K562 (cell line): ENCODE measurements at regions not wholly inside any gene's neighbourhood (a gene's known extent, or its start where the extent isn't known, plus 50 kb on each side); places are given as distances from the start of the nearest gene placed in this dataset.
A peak's percentile ranks its signal among the peaks of the same experiment; 100 is the strongest.

Source experiments
- ATAC-seq: fragments of 200-7000 bp; cut with Tn5 transposase; 3 replicates; pipeline ENCODE4 v1.9.1; 2020; ENCODE audit warnings: moderate library complexity
- BruUV-seq: library from RNA; stranded (reverse); fragments of 400-500 nt; replicated peaks from 2 replicates; lab custom pipeline; 2021; lab: Mats Ljungman, UMichigan
- CTCF ChIA-PET: fragments of 300-600 bp; formaldehyde crosslinking; extraction: SDS; loops from one replicate; lab custom pipeline; 2021; ENCODE audit warnings: low intra/inter-chr PET ratio; lab: Yijun Ruan, JAX
- POLR2A ChIA-PET: fragments of 300-600, 350-650 bp; sonication (Branson Sonifier 250); formaldehyde crosslinking; extraction: SDS; loops from one replicate; lab custom pipeline; 2021; ENCODE audit warnings: antibody characterized with exemption, inconsistent platforms; lab: Yijun Ruan, JAX
- DNase-seq, 4 experiments: peaks; one replicate each; pipeline versions ENCODE4 v3.0.0 to v3.0.0-alpha.2; 2011 to 2018; ENCODE audit warnings: low spot score in 3 of 4, mixed read lengths in 3 of 4; ENCODE audit errors: extremely low read depth in 1 of 4
- FAIRE-seq: peaks from 2 replicates; lab custom pipeline; 2011; peaks lifted over from hg19 to GRCh38; lab: Jason Lieb, UNC
- H2AFZ ChIP-seq: 2 replicates; pipeline ENCODE4 v1.6.0; 2011; ENCODE audit warnings: low read depth, low read length, control low read depth, inconsistent platforms
- H3K27ac ChIP-seq: fragments of 200-600 bp; 3 replicates; pipeline ENCODE4 v1.8.0; 2011; ENCODE audit warnings: low read depth, mild to moderate bottlenecking, control low read depth, inconsistent platforms, low read length, moderate library complexity, mixed read lengths; ENCODE audit errors: extremely low read depth
- H3K27me3 ChIP-seq, 2 experiments: fragments of 300-600 bp in 1 of 2; 2 replicates in 1 of 2; 3 replicates in 1 of 2; pipeline versions ENCODE4 v1.6.0 to v1.8.0; 2011; ENCODE audit warnings: inconsistent platforms in 2 of 2, low read length in 2 of 2, mild to moderate bottlenecking in 1 of 2, mixed read lengths in 1 of 2, moderate library complexity in 1 of 2; ENCODE audit not compliant: control insufficient read depth in 2 of 2, insufficient read depth in 2 of 2
- H3K36me3 ChIP-seq: fragments of 300-600 bp; 3 replicates; pipeline ENCODE4 v1.8.0; 2011; ENCODE audit warnings: mild to moderate bottlenecking, low read length, inconsistent platforms; ENCODE audit not compliant: control insufficient read depth, insufficient read depth
- H3K4me1 ChIP-seq, 2 experiments: fragments of 200-600 bp in 1 of 2; replicated peaks in 1 of 2; 2 replicates in 1 of 2; 3 replicates in 1 of 2; pipeline versions ENCODE4 v1.5.1 to v1.8.0; 2011; ENCODE audit warnings: inconsistent platforms in 2 of 2, low read length in 2 of 2, mild to moderate bottlenecking in 1 of 2, mixed read lengths in 1 of 2, moderate library complexity in 1 of 2; ENCODE audit not compliant: control insufficient read depth in 2 of 2, insufficient read depth in 2 of 2
- H3K4me2 ChIP-seq: 2 replicates; pipeline ENCODE4 v1.6.1; 2011; ENCODE audit warnings: low read length, control low read depth, inconsistent platforms, mixed read lengths; ENCODE audit not compliant: insufficient read depth
- H3K4me3 ChIP-seq: fragments of 200-600 bp; sonication (generic), shearing (Covaris generic); 2 replicates; pipeline ENCODE4 v1.5.1; 2016; ENCODE audit warnings: control low read depth, inconsistent platforms
- H3K79me2 ChIP-seq: fragments of 200-600 bp; 3 replicates; pipeline ENCODE4 v1.8.0; 2011; ENCODE audit warnings: low read length, inconsistent platforms; ENCODE audit not compliant: control insufficient read depth, insufficient read depth
- H3K9ac ChIP-seq, 2 experiments: 2 replicates each; pipeline versions ENCODE4 v1.6.0 to v1.6.1; 2011; ENCODE audit warnings: low read depth in 2 of 2, low read length in 2 of 2, control low read depth in 1 of 2, inconsistent platforms in 1 of 2, mild to moderate bottlenecking in 1 of 2, mixed read lengths in 1 of 2; ENCODE audit not compliant: insufficient read depth in 1 of 2
- H3K9me1 ChIP-seq: one replicate; pipeline ENCODE4 v1.6.0; 2011; ENCODE audit warnings: inconsistent platforms, mild to moderate bottlenecking, low read length, moderate library complexity; ENCODE audit not compliant: control insufficient read depth, insufficient read depth
- H3K9me3 ChIP-seq: replicated peaks from 2 replicates; pipeline ENCODE4 v1.5.1; 2011; ENCODE audit warnings: low read depth, low read length, inconsistent platforms; ENCODE audit not compliant: control insufficient read depth, insufficient read depth
- H4K20me1 ChIP-seq: replicated peaks from 2 replicates; pipeline ENCODE4 v1.6.1; 2011; ENCODE audit warnings: low read length, inconsistent platforms, mixed read lengths; ENCODE audit not compliant: control insufficient read depth, insufficient read depth
- CREM ChIP-seq: IDR thresholded peaks from 2 replicates; pipeline ENCODE4 v1.6.1; 2014; ENCODE audit warnings: antibody characterized with exemption, low read depth
- CSDE1 ChIP-seq, 2 experiments: fragments of 450-650 bp; IDR thresholded peaks; 2 replicates each; pipeline ENCODE4 v1.6.1; 2016; ENCODE audit warnings: mild to moderate bottlenecking in 1 of 2
- CXXC5 ChIP-seq: fragments of 250-450 bp; sonication (Bioruptor Pico); IDR thresholded peaks from 2 replicates; pipeline ENCODE4 v1.8.0; 2022; ENCODE audit warnings: inconsistent platforms, mild to moderate bottlenecking, moderate library complexity
- IRF2 ChIP-seq: sonication (generic); formaldehyde crosslinking; IDR thresholded peaks from 2 replicates; pipeline ENCODE4 v1.8.1; 2022; ENCODE audit warnings: mild to moderate bottlenecking, missing genetic modification reagents
- JUN ChIP-seq, 2 experiments: sonication (generic) in 1 of 2; formaldehyde crosslinking in 1 of 2; IDR thresholded peaks; 2 replicates each; pipeline versions ENCODE4 v1.6.1 to v1.8.0; 2012 to 2022; ENCODE audit warnings: borderline replicate concordance in 2 of 2, mild to moderate bottlenecking in 2 of 2, improper control_type of control experiment in 1 of 2, low read depth in 1 of 2, low read length in 1 of 2, missing genetic modification reagents in 1 of 2
- MIER1 ChIP-seq: fragments of 450-650 bp; IDR thresholded peaks from 2 replicates; pipeline ENCODE4 v1.6.1; 2016; ENCODE audit warnings: antibody characterized with exemption, mild to moderate bottlenecking, low read depth
- MYBL2 ChIP-seq, 2 experiments: fragments of 450-650 bp in 1 of 2; sonication (generic) in 1 of 2; formaldehyde crosslinking in 1 of 2; IDR thresholded peaks; 2 replicates each; pipeline versions ENCODE4 v1.6.1 to v1.8.1; 2017 to 2022; ENCODE audit warnings: borderline replicate concordance in 1 of 2, inconsistent platforms in 1 of 2, low read depth in 1 of 2, mild to moderate bottlenecking in 1 of 2, missing genetic modification reagents in 1 of 2, moderate library complexity in 1 of 2
- PHTF2 ChIP-seq: fragments of 250-450 bp; sonication (Bioruptor Pico); IDR thresholded peaks from 2 replicates; pipeline ENCODE4 v1.5.0; 2021; ENCODE audit warnings: mild to moderate bottlenecking
- PML ChIP-seq: IDR thresholded peaks from 2 replicates; pipeline ENCODE4 v1.6.1; 2012; ENCODE audit warnings: low read length, inconsistent platforms
- SMAD1 ChIP-seq: fragments of 150-350 bp; IDR thresholded peaks from 2 replicates; pipeline ENCODE4 v1.6.1; 2014; ENCODE audit warnings: low read length, low read depth; ENCODE audit not compliant: partially characterized antibody
- SMAD3 ChIP-seq: fragments of 450-650 bp; formaldehyde crosslinking; conservative IDR thresholded peaks from 2 replicates; pipeline ENCODE4 v1.4.0; 2020; ENCODE audit warnings: mild to moderate bottlenecking
- SRF ChIP-seq, 2 experiments: fragments of 250-450, 450-650 bp in 1 of 2; sonication (Bioruptor Pico) in 1 of 2; sonication (generic) in 1 of 2; formaldehyde crosslinking; IDR thresholded peaks; 2 replicates each; pipeline versions ENCODE4 v1.5.0 to v1.5.1; 2020 to 2022; ENCODE audit warnings: mild to moderate bottlenecking in 1 of 2, missing genetic modification reagents in 1 of 2
- TBP ChIP-seq: optimal IDR thresholded peaks from 2 replicates; pipeline ENCODE3; 2011; ENCODE audit warnings: low read depth, low read length, improper control_type of control experiment
- TCF7 ChIP-seq: sonication (generic); IDR thresholded peaks from 2 replicates; pipeline ENCODE4 v1.6.1; 2016; ENCODE audit warnings: antibody characterized with exemption, borderline replicate concordance
- ZBTB1 ChIP-seq: sonication (generic); formaldehyde crosslinking; IDR thresholded peaks from 2 replicates; pipeline ENCODE4 v1.8.1; 2023; ENCODE audit warnings: missing genetic modification reagents, low read depth, mild to moderate bottlenecking, borderline replicate concordance
- WGBS: fragments of 100-300 bp; shearing (Covaris generic); methylation state at CpG from one replicate; pipeline ENCODE4 v1.1.6; 2016; ENCODE audit warnings: low coverage, mixed read lengths; ENCODE audit not compliant: insufficient coverage; ENCODE audit errors: missing lambda C conversion rate; 5-methylcytosine and 5-hydroxymethylcytosine counted together
- in situ Hi-C: fragments of 300-500 bp; cut with MboI; formaldehyde crosslinking; loops from 4 replicates; pipeline ENCODE4 v1.15.0; 2018; ENCODE audit warnings: inconsistent platforms, mixed read lengths
- intact Hi-C: fragments of 100-400 bp; cut with micrococcal nuclease; formaldehyde crosslinking; loops from 2 replicates; pipeline ENCODE4 v1.14.2; 2022
- TF ChIP-seq, protein P1 (sequence below): sonication (generic); formaldehyde crosslinking; IDR thresholded peaks from 2 replicates; pipeline ENCODE4 v1.8.1; 2022; ENCODE audit warnings: missing genetic modification reagents
- TF ChIP-seq, protein P2 (sequence below): IDR thresholded peaks from 2 replicates; pipeline ENCODE4 v1.6.1; 2011; ENCODE audit warnings: borderline replicate concordance, low read depth, mild to moderate bottlenecking, moderate library complexity, low read length; ENCODE audit not compliant: insufficient read depth, poor library complexity, severe bottlenecking

DNA sequence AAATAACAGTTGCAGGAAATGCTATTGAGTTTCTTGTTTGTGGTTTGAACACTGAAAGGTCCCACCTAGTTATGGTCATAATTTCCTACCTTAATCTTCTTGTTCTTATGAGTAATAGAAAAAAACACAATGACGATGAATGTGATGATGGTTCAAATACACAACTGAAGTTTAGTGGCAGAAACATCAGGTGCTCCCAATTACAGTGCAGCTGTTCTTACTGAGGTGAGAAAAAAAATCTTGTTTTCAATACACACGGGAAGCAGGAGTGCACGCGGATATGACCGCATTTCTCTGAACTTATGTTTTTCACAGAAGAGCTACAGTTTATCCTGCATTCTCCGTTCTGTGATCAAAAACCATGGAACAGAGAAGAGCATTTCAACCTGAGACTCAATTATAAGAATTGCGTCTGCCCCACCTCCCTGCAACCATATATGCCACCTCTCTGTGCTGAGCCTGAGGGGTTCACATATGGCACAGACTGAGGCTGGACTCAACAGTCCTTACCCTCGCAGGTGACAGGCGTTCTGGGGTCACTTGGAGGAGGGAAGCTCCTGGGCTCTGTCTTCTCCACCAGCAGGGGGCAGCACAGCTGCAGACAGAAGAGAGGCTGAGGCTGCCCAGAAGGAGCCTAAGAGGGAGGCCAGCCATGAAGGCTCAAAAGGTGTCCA is 99.7 kb upstream of the IGLL5 start:
- FAIRE-seq (peak; percentile 89), ATAC-seq (peak; percentile 96), DNase-seq (peak; percentile 97 to 100 (median 99))
- BruUV-seq: no TSS peak
- POLR2A ChIA-PET: interaction anchor here (0.6 to 2.9 kb wide), 41 partner anchors 8 to 445 kb away, joined by 3 to 21 read pairs (median 4); partner anchors contain the start of gene PRAME
- H3K27ac ChIP-seq: no peak overlapping the region
- in situ Hi-C loops (no loop called here), intact Hi-C loops (loop anchor here (1.0 kb wide), 4 partner anchors 89 to 340 kb away; no protein-coding TSS in a partner anchor)
- no peaks in the 10 kb centered on the region for H3K79me2 ChIP-seq
- CTCF ChIA-PET: interaction anchor here (0.6 to 6.2 kb wide), 15 partner anchors 15 to 580 kb away, joined by 3 to 69 read pairs (median 7); no protein-coding TSS in a partner anchor
- no peaks in the 10 kb centered on the region for H3K9me3 ChIP-seq
- H2AFZ ChIP-seq: no peak overlapping the region
- no peak overlapping the region for H3K4me2 ChIP-seq
- H3K36me3 ChIP-seq: no peaks in the 10 kb centered on the region
- H3K9ac ChIP-seq: no peak overlapping the region
- H4K20me1 ChIP-seq: peaks cover 44% of the 10 kb centered on the region
- H3K4me3 ChIP-seq: no peak overlapping the region
- 1% methylated on average over 9 of the region's 9 CpGs for WGBS
- peaks cover 0 to 3% of the 10 kb centered on the region in 2 experiments; a peak in 1 of 5 replicates for H3K4me1 ChIP-seq
- peaks cover 26 to 30% of the 10 kb centered on the region in 2 experiments; a peak in 4 of 5 replicates for H3K27me3 ChIP-seq
- peaks cover 6% of the 10 kb centered on the region for H3K9me1 ChIP-seq
- TF ChIP-seq SMAD3 (no peak), PHTF2 (no peak), PML (peak; percentile 47; the same call in 1 of the 2 replicates), IRF2 (CRISPR knock-in tag) (peak; percentile 82), SRF (CRISPR knock-in tag; IDR thresholded peaks at IDR 0.05) (peak in 1 of 2 experiments; percentile 66; a peak in 1 of 4 replicates), SMAD1 (no peak), MIER1 (no peak), ZBTB1 (peak; percentile 87; the same call in 1 of the 2 replicates), TBP (peak; percentile 48), CSDE1 (IDR thresholded peaks at IDR 0.05) (no peak), CREM (peak; percentile 53; the same call in 1 of the 2 replicates), TCF7 (peak; percentile 50; the same call in 1 of the 2 replicates), JUN (IDR thresholded peaks at IDR 0.05; ENCODE audit: borderline replicate concordance, low read depth, low read length) (no peak), JUN (CRISPR knock-in tag; IDR thresholded peaks at IDR 0.05; ENCODE audit: borderline replicate concordance) (no peak), CXXC5 (CRISPR knock-in tag) (no peak), MYBL2 (IDR thresholded peaks at IDR 0.05; ENCODE audit: low read depth) (no peak), MYBL2 (CRISPR knock-in tag; IDR thresholded peaks at IDR 0.05; ENCODE audit: borderline replicate concordance) (0 out of 2 replicates have a peak, but pooled peaks have one; percentile 67)
- TF ChIP-seq, protein P1, sequence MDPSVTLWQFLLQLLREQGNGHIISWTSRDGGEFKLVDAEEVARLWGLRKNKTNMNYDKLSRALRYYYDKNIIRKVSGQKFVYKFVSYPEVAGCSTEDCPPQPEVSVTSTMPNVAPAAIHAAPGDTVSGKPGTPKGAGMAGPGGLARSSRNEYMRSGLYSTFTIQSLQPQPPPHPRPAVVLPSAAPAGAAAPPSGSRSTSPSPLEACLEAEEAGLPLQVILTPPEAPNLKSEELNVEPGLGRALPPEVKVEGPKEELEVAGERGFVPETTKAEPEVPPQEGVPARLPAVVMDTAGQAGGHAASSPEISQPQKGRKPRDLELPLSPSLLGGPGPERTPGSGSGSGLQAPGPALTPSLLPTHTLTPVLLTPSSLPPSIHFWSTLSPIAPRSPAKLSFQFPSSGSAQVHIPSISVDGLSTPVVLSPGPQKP (CRISPR knock-in tag): 0 out of 2 replicates have a peak, but pooled peaks have one; percentile 51
- TF ChIP-seq, protein P2, sequence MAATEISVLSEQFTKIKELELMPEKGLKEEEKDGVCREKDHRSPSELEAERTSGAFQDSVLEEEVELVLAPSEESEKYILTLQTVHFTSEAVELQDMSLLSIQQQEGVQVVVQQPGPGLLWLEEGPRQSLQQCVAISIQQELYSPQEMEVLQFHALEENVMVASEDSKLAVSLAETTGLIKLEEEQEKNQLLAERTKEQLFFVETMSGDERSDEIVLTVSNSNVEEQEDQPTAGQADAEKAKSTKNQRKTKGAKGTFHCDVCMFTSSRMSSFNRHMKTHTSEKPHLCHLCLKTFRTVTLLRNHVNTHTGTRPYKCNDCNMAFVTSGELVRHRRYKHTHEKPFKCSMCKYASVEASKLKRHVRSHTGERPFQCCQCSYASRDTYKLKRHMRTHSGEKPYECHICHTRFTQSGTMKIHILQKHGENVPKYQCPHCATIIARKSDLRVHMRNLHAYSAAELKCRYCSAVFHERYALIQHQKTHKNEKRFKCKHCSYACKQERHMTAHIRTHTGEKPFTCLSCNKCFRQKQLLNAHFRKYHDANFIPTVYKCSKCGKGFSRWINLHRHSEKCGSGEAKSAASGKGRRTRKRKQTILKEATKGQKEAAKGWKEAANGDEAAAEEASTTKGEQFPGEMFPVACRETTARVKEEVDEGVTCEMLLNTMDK: peak; percentile 99
